H9 (cell line): ENCODE measurements at regions not wholly inside any gene's neighbourhood (a gene's known extent, or its start where the extent isn't known, plus 50 kb on each side); places are given as distances from the start of the nearest gene placed in this dataset.

Experiments used
- DNase-seq: peaks from one replicate; pipeline ENCODE4 v3.0.0-alpha.2; 2017
- H2AFZ ChIP-seq: one replicate; pipeline ENCODE4 v1.6.1; 2013; ENCODE audit warnings: mild to moderate bottlenecking, low read length, control low read depth, moderate library complexity
- H2AK5ac ChIP-seq: 2 replicates; pipeline ENCODE4 v1.6.1; 2013; ENCODE audit warnings: low read length, control low read depth, mixed read lengths; ENCODE audit not compliant: insufficient read length
- H2BK120ac ChIP-seq: one replicate; pipeline ENCODE4 v1.6.1; 2013; ENCODE audit warnings: low read depth, mild to moderate bottlenecking, low read length, control low read depth, inconsistent platforms; ENCODE audit not compliant: poor library complexity, severe bottlenecking
- H2BK12ac ChIP-seq: 2 replicates; pipeline ENCODE4 v1.6.1; 2013; ENCODE audit warnings: low read length, control low read depth, mixed read lengths, low read depth; ENCODE audit not compliant: insufficient read length
- H2BK15ac ChIP-seq: 2 replicates; pipeline ENCODE4 v1.6.1; 2013; ENCODE audit warnings: low read depth, low read length, control low read depth
- H2BK20ac ChIP-seq: one replicate; pipeline ENCODE4 v1.6.1; 2013; ENCODE audit warnings: low read depth, mild to moderate bottlenecking, low read length, control low read depth, inconsistent platforms; ENCODE audit not compliant: poor library complexity, severe bottlenecking
- H2BK5ac ChIP-seq: 2 replicates; pipeline ENCODE4 v1.6.1; 2013; ENCODE audit warnings: low read length, control low read depth, mixed read lengths; ENCODE audit not compliant: insufficient read length
- H3K14ac ChIP-seq: 2 replicates; pipeline ENCODE4 v1.6.1; 2013; ENCODE audit warnings: low read length, control low read depth; ENCODE audit not compliant: insufficient read depth
- H3K18ac ChIP-seq: 2 replicates; pipeline ENCODE4 v1.6.1; 2013; ENCODE audit warnings: low read depth, mild to moderate bottlenecking, mixed read lengths, low read length, control low read depth; ENCODE audit not compliant: insufficient read length
- H3K23ac ChIP-seq: 2 replicates; pipeline ENCODE4 v1.6.1; 2013; ENCODE audit warnings: low read length, control low read depth, mixed read lengths, low read depth; ENCODE audit not compliant: insufficient read length
- H3K23me2 ChIP-seq: 2 replicates; pipeline ENCODE4 v1.6.1; 2013; ENCODE audit warnings: low read depth, mild to moderate bottlenecking, mixed read lengths, low read length, control low read depth; ENCODE audit not compliant: insufficient read length, poor library complexity, severe bottlenecking
- H3K27ac ChIP-seq: 2 replicates; pipeline ENCODE4 v1.5.1; 2013; ENCODE audit warnings: low read length, control low read depth, mixed read lengths, low read depth; ENCODE audit not compliant: insufficient read length
- H3K27me3 ChIP-seq: 2 replicates; pipeline ENCODE4 v1.6.1; 2013; ENCODE audit warnings: low read length, control low read depth, inconsistent platforms; ENCODE audit not compliant: insufficient read depth
- H3K4ac ChIP-seq: 2 replicates; pipeline ENCODE4 v1.6.1; 2013; ENCODE audit warnings: low read depth, mild to moderate bottlenecking, control low read depth, inconsistent platforms, low read length, moderate library complexity
- H3K4me1 ChIP-seq: 2 replicates; pipeline ENCODE4 v1.6.1; 2013; ENCODE audit warnings: low read length, control low read depth, inconsistent platforms; ENCODE audit not compliant: insufficient read depth
- H3K4me2 ChIP-seq: 2 replicates; pipeline ENCODE4 v1.6.1; 2013; ENCODE audit warnings: low read length, control low read depth, mixed read lengths; ENCODE audit not compliant: insufficient read length, insufficient read depth
- H3K56ac ChIP-seq: 2 replicates; pipeline ENCODE4 v1.6.1; 2013; ENCODE audit warnings: low read depth, mild to moderate bottlenecking, mixed read lengths, low read length, control low read depth; ENCODE audit not compliant: insufficient read length
- H3K79me1 ChIP-seq: 2 replicates; pipeline ENCODE4 v1.6.1; 2013; ENCODE audit warnings: low read depth, mild to moderate bottlenecking, moderate library complexity, low read length, control low read depth, inconsistent platforms; ENCODE audit not compliant: insufficient read depth, poor library complexity, severe bottlenecking
- H3K79me2 ChIP-seq: 2 replicates; pipeline ENCODE4 v1.6.1; 2013; ENCODE audit warnings: low read length, control low read depth, inconsistent platforms; ENCODE audit not compliant: insufficient read depth
- H3K9ac ChIP-seq: 2 replicates; pipeline ENCODE4 v1.6.1; 2013; ENCODE audit warnings: low read length, control low read depth, mixed read lengths; ENCODE audit not compliant: insufficient read length; ENCODE audit errors: extremely low read depth
- H3K9me3 ChIP-seq: one replicate; pipeline ENCODE4 v1.6.1; 2013; ENCODE audit warnings: low read depth, low read length, inconsistent platforms; ENCODE audit not compliant: control insufficient read depth
- H3T11ph ChIP-seq: one replicate; pipeline ENCODE4 v1.6.1; 2013; ENCODE audit warnings: mild to moderate bottlenecking, low read length, control low read depth, inconsistent platforms
- H4K20me1 ChIP-seq: one replicate; pipeline ENCODE4 v1.6.1; 2013; ENCODE audit not compliant: control insufficient read depth, insufficient read length, insufficient read depth
- H4K5ac ChIP-seq: 2 replicates; pipeline ENCODE4 v1.6.1; 2013; ENCODE audit warnings: low read depth, mild to moderate bottlenecking, mixed read lengths, low read length, control low read depth; ENCODE audit not compliant: insufficient read length
- H4K8ac ChIP-seq: replicated peaks from 2 replicates; pipeline ENCODE4 v1.6.1; 2013; ENCODE audit warnings: low read length, control low read depth, mixed read lengths, low read depth; ENCODE audit not compliant: insufficient read length
- H4K91ac ChIP-seq: 2 replicates; pipeline ENCODE4 v1.6.1; 2013; ENCODE audit warnings: low read depth, mild to moderate bottlenecking, moderate library complexity, mixed read lengths, low read length, control low read depth; ENCODE audit not compliant: insufficient read length
- H3K27ac Mint-ChIP-seq, 3 experiments: 2 replicates in 2 of 3; 3 replicates in 1 of 3; pipeline ENCODE4 v1.8.0; 2020 to 2021; ENCODE audit warnings: mixed read lengths in 3 of 3, mild to moderate bottlenecking in 1 of 3, moderate library complexity in 1 of 3
- H3K27me3 Mint-ChIP-seq: 2 replicates; pipeline ENCODE4 v1.8.0; 2021; ENCODE audit warnings: low read depth, mild to moderate bottlenecking, moderate library complexity, mixed read lengths
- H3K36me3 Mint-ChIP-seq, 3 experiments: 2 replicates in 2 of 3; 3 replicates in 1 of 3; pipeline ENCODE4 v1.8.0; 2020 to 2021; ENCODE audit warnings: low read depth in 3 of 3, mixed read lengths in 3 of 3; ENCODE audit not compliant: insufficient read depth in 1 of 3
- H3K4me1 Mint-ChIP-seq, 2 experiments: 2 replicates each; pipeline ENCODE4 v1.8.0; 2020; ENCODE audit warnings: mixed read lengths in 2 of 2
- H3K4me3 Mint-ChIP-seq, 2 experiments: 2 replicates in 1 of 2; 3 replicates in 1 of 2; pipeline ENCODE4 v1.8.0; 2020 to 2021; ENCODE audit warnings: mild to moderate bottlenecking in 2 of 2, mixed read lengths in 2 of 2, moderate library complexity in 1 of 2
- H3K9me3 Mint-ChIP-seq, 2 experiments: 2 replicates in 1 of 2; 3 replicates in 1 of 2; pipeline ENCODE4 v1.8.0; 2020; ENCODE audit warnings: mild to moderate bottlenecking in 2 of 2, mixed read lengths in 2 of 2, moderate library complexity in 1 of 2
- CTCF ChIP-seq: fragments of 200-600 bp; sonication (generic); conservative IDR thresholded peaks from 3 replicates; pipeline ENCODE4 v1.8.0; 2021; ENCODE audit warnings: antibody characterized with exemption, mild to moderate bottlenecking
- WGBS: extraction: QIAGEN DNeasy Blood & Tissue Kit; methylation state at CpG from one replicate; pipeline ENCODE4 v1.1.7; 2013; ENCODE audit warnings: missing lambda C conversion rate, low lambda C conversion rate, mixed read lengths; ENCODE audit not compliant: insufficient read length; ENCODE audit errors: extremely low coverage; 5-methylcytosine and 5-hydroxymethylcytosine counted together

GRCh38 chr7:125326666-125327255, 397.1 kb upstream of the POT1 start:
- no peaks in the 10 kb centered on the region for H3K27me3 Mint-ChIP-seq
- DNase-seq, result no peak
- no CpG with 5 or more reads among the region's 6 CpGs for WGBS

More at GRCh38 chr7:125326666-125327255, 397.1 kb upstream of the POT1 start:
- H4K91ac ChIP-seq, result no peak overlapping the region
- H3K9ac ChIP-seq, result no peak overlapping the region
- no peak overlapping the region for H2BK20ac ChIP-seq
- H3K4me1 Mint-ChIP-seq, result peaks cover 4 to 6% of the 10 kb centered on the region in 2 experiments
- H4K20me1 ChIP-seq, result no peaks in the 10 kb centered on the region
- H3K23ac ChIP-seq, result no peak overlapping the region
- H4K8ac ChIP-seq, result no peak overlapping the region
- H3K4ac ChIP-seq, result no peak overlapping the region
- no peak for TF ChIP-seq CTCF
- no peaks in the 10 kb centered on the region for H3K4me1 ChIP-seq
- H2BK15ac ChIP-seq, result no peak overlapping the region
- H2AFZ ChIP-seq, result no peak overlapping the region
- no peak overlapping the region for H3T11ph ChIP-seq
- H2BK120ac ChIP-seq, result no peak overlapping the region
- H4K5ac ChIP-seq, result no peak overlapping the region
- H3K18ac ChIP-seq, result no peak overlapping the region
- no peaks in the 10 kb centered on the region; a peak in 1 of 5 replicates for H3K9me3 Mint-ChIP-seq
- no peaks in the 10 kb centered on the region for H3K9me3 ChIP-seq
- H2BK12ac ChIP-seq, result no peak overlapping the region
- H2BK5ac ChIP-seq, result no peak overlapping the region
- H3K4me2 ChIP-seq, result no peak overlapping the region
- no peaks in the 10 kb centered on the region for H3K23me2 ChIP-seq
- H3K79me1 ChIP-seq, result no peaks in the 10 kb centered on the region
- no peak overlapping the region for H3K4me3 Mint-ChIP-seq
- no peak overlapping the region for H3K56ac ChIP-seq
- H3K27me3 ChIP-seq, result no peaks in the 10 kb centered on the region
- H3K79me2 ChIP-seq, result no peaks in the 10 kb centered on the region
- no peak overlapping the region for H3K27ac Mint-ChIP-seq
- no peak overlapping the region for H3K27ac ChIP-seq
- H3K36me3 Mint-ChIP-seq, result peaks cover 0 to 3% (median 0%) of the 10 kb centered on the region in 3 experiments; a peak in 2 of 7 replicates
- H2AK5ac ChIP-seq, result no peak overlapping the region
- no peak overlapping the region for H3K14ac ChIP-seq
